ENCODE measurements at regions not wholly inside any gene's neighbourhood (a gene's known extent, or its start where the extent isn't known, plus 50 kb on each side); places are given as distances from the start of the nearest gene placed in this dataset.

DNA sequence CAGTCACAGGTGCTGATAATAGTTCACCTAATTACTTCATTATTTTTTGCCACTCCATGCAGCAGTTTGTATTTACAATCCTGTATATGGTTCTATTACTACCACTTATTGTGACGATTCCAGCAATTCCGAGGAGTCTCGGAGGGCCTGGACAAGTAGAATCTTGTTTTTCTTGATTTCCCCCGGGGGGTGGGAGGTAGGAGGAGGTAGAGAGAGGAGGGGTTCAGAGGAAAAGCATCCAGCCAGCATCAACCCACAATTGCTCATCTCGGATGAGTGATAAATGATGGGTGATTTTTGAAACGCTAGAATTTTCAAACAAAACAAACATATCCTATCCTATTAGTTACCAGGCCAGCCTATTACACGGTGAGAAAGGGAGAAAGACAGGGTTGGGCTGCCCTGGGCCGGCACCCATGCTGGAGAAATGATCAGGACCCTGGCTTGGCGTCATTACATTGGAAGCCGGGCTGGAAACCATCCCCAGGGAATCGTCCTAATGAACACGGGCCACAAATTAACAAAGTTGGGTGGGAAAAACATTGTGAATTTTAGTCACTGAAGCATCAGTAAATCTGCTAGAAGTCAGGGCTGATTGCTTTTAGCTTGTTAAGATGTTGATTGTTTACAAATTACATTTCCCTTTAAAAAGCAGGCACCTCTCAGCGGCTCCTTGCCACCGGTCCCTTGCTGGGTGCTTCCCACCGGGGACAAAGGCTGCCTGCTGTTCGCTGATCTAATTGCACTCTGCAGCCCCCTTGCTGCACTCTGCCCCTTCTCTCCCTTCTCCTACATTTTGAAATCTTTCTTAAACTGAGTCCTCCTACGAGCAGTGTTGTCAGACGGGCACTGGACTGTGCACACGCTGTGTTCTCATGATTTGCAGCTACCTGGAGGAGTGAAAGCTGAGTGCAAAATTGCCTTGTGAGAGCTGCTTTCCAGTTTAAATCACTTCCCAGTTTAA is 95.5 kb downstream of the FAM204A start:
- no peak for DNase-seq (ENCODE audit: low read depth in 2 of 2)

DNA sequence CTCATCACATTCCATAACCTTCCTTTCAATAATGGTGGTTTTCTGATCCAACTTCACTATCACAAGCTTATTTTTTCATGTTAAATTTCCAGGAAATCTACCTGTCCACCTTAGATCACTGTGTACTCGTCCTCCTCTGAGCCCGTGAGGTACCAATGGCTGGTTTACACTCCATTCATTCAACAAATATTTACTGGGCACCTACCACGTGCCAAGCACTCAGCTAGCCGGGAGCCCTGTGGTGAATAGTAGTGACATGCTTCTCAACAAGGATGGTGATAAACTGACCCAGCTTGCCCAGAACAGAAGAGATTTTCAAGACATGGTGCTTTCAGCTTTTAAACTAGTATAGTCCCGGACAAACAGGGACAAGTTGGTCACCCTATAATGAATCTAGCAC is 98.2 kb downstream of the FAM204A start:
- DNase-seq (ENCODE audit: low read depth in 2 of 2): no peak

- DNase-seq (ENCODE audit: low read depth in 2 of 2): peak; percentile 32 to 41
Observed at GRCh38 chr10:118241229-118242137, 100.6 kb downstream of the FAM204A start.

DNA sequence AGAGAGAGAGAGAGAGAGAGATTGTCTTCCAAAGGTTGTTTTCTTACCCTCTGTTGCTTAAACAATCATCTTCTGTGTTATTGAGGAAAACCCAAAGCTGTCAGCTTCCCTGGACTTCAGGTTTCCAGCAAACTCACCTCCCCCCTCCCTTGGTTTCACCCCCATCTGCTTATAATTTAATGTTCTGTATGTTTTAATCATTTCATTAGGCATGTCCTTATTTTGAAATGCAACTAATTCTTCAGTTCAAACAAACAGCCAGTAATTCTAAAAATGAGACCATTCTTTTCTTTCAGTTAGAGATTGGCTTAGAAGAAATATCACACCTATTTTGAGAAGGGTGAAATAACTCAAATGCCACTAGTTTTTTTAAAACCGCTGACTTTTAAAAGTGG is 102.9 kb downstream of the FAM204A start:
- DNase-seq (ENCODE audit: low read depth in 2 of 2): no peak

DNA sequence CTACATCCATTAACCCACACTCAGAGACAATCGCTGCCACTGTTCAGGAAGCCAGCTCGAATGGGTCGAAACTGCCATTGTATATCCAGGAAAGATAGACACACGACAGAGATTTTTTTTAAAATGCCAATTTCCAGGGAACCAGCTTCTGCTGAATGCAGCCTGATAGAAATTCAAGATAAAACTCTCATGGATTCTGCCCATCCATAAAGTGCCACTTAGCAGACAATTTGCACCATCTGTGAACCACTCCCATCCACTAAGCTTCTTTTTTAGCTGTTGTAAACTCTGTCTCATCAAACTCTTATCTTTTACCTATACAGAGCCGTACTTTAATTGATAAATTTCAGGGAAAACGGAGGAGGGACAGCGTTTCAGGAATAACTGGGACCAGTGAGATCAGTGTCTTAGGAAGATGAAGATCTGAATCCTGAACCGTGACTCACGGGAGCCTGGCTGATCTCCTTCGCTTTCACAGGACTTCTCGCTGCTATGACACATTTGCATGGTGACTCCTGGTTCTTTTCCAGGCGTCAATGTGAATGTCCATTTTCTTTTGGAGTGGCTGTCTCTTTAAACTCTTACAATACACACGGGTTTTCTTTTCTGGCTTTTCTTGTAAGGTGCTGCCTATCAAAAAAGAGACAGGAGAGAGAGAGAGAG is 103.4 kb downstream of the FAM204A start:
- DNase-seq (ENCODE audit: low read depth in 2 of 2): no peak

DNA sequence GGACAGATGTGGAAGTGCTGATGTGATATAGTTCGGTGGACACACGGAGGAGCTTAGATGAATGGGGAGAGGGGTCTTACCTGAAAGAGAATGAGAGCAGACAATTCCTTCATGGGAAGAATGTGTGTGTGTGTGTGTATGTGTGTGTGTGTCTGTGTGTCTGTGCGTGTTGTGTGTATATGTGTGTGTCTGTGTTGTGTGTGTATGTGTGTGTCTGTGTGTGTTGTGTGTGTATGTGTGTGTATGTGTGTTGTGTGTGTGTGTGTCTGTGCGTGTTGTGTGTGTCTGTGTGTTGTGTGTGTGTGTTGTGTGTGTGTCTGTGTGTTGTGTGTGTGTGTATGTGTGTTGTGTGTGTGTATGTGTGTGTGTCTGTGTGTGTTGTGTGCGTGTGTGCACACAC is 104.2 kb downstream of the FAM204A start:
- DNase-seq (ENCODE audit: low read depth in 2 of 2): no peak

GRCh38 chr10:118234683-118235082 is 107.4 kb downstream of the FAM204A start:
- DNase-seq (ENCODE audit: low read depth in 2 of 2): no peak

DNA sequence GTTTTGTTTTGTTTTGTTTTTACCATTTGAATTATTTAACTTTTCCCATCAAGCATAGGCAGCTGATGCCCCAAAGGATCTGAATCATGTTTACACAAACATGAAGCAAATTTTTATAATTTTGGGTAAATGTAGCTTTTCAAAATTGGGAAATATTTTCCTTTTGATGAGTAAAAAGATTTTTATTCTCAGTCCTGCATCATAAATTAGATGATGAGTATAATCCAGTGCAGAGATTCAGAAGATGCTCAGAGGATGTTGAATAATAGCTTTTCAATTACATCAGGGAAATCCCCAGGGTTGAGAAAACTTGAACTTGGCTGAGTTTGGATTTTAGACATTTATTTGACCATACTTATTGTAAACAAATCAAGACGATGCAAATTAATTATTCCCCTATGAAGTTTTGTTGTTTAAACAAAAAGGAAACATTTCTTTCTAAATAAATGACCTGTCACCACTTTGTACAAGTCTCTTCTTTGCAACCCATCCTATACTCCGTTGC is 121.7 kb downstream of the FAM204A start:
- no peak for DNase-seq (ENCODE audit: low read depth in 2 of 2)

GRCh38 chr10:118218562-118218961 is 123.6 kb downstream of the FAM204A start:
- no peak for DNase-seq (ENCODE audit: low read depth in 2 of 2)

DNA sequence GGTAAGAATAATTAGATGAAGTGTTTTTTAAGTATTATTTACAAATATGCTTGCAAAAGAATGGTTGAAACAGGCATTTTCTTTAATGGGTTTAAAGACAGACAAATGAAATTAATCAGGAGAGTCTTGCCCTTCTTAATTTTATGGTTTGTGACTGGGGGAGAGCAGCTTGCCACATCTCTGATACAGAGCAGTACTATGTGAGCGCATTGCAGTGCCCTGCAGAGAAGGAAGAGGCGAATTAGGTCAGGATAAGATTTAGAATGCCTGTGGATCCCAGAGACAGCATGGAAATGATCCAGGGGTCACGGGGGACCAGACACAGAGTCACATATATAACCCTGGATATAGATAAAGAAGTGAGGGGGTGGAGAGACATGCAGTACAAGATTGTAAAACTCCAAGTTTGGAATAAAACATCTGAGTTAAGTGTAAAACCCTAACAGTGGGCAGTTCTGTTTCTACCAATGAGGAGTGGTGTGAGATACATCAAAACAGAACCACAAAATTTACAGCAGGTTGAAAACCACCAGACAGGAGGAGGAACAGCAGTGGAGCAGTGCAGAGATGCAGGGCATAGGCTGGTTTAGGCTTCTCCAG is 125.5 kb downstream of the FAM204A start:
- no peak for DNase-seq (ENCODE audit: low read depth in 2 of 2)

- no peak for DNase-seq (ENCODE audit: low read depth in 2 of 2)
Observed at GRCh38 chr10:118216020-118216419, 126.1 kb downstream of the FAM204A start.

DNA sequence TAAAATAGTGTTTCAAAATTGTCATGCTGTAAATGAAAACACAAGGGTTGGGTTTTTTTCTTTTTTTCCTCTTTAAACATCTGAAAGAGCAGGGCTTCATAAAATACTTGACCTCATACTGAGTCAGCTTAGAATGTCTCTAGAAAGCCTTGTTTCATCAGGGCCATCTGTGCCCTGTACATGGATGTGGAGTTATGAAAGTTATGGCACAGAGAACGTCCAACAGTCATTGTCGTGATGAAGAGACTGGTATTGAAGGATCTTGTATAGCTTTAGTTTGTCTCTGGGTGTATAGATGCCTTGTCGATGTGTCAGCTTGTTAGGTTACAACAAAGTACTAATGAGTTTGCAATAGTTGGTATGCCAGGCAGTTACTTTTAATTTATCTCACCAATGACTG is 127.3 kb downstream of the FAM204A start:
- DNase-seq (ENCODE audit: low read depth in 2 of 2): no peak

DNA sequence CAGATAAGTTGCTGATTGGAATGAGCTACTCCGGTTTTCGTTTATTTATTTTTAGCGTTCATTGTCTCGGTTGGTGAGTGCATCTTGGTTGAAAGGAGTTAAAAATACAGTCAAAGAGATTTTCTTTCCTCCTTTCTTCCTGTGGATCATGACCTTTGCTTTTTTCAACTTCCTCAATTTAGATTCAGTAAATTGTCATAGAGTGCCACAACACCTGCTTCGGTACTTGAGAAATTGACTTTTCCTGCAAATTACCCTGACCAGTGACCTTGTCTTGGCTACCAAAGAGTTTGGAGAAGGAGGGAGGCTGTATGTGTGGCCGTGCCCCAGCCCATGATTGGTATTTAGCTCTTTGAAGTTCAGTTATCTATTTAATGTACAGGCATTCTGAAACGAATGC is 128.7 kb downstream of the FAM204A start:
- no peak for DNase-seq (ENCODE audit: low read depth in 2 of 2)

DNA sequence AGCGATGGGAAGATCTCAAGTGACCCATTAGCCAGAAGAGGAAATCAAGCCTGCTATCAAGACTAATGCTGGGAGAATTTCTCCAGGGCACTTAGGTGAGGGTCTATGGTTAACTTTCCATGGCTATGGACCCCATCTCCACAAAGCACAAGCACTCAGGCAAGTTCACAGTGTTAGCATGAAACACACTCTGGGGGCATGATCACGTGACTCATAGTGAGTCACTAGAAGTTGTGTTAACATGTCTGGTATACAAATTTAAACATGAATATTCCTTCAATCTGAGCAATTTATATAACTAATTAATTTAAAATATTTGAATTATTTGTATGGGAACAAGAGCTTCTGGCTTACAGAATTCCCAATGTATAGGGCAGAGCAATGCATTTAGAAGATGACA is 131.8 kb downstream of the FAM204A start:
- no peak for DNase-seq (ENCODE audit: low read depth in 2 of 2)

- no peak for DNase-seq (ENCODE audit: low read depth in 2 of 2)
Observed at GRCh38 chr10:118209215-118209614, 132.9 kb downstream of the FAM204A start.

- no peak for DNase-seq (ENCODE audit: low read depth in 2 of 2)
Observed at GRCh38 chr10:118207470-118208007, 134.6 kb downstream of the FAM204A start.

DNA sequence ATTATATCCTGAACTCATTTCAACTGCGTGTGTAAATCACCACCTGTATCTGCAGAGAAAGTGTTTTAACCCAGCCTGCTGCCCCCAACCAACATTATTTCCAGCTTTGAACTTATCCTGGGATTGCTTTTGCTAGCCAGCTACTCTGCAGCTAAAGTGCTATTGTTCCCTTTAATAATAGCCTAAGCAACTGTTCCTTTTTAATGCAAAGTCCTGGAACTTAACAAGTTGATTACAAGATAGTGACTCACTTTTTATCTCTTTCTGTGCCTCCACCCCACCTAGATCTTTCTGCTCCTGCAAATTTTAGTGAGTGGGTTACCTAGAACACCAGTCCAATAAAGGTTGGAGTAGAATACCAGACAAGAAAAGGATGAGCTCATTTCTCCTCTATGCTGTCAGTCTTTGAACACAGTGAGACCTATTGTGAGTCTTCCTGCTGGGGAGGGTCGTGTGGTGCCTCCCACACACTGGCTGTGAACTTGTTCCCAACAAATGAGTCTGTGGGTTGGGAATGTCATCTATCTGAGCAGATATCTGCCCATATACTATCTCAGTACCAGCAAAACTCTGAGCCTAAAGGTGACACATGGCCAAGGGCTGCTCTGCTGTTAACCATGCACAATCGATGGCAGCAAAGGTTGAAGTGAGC is 137.7 kb downstream of the FAM204A start:
- DNase-seq (ENCODE audit: low read depth in 2 of 2): no peak

GRCh38 chr10:118203461-118203860 is 138.7 kb downstream of the FAM204A start:
- DNase-seq (ENCODE audit: low read depth in 2 of 2): no peak

- no peak for DNase-seq (ENCODE audit: low read depth in 2 of 2)
Observed at GRCh38 chr10:118195729-118196128, 146.4 kb downstream of the FAM204A start.

DNA sequence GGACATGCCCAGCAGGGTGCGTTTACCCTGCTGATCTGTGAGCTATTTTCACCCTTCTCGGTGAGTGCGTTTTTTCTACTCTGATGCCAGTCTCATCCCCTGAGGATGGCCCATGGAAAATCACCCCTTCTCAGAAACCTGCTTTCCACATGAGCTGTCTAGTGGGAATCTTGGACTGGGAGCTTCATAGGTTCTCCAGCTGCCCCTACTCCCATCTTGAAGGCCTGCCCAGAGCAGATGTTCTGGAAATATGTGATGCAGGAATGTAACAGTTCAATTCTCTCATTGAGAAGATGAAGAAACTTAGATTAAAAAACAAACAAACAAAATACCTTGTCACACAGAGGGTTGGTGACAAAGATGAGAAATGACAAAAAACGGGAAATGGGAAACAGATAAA is 146.9 kb upstream of the RAB11FIP2 start:
- no peak for DNase-seq (ENCODE audit: low read depth in 2 of 2)

DNA sequence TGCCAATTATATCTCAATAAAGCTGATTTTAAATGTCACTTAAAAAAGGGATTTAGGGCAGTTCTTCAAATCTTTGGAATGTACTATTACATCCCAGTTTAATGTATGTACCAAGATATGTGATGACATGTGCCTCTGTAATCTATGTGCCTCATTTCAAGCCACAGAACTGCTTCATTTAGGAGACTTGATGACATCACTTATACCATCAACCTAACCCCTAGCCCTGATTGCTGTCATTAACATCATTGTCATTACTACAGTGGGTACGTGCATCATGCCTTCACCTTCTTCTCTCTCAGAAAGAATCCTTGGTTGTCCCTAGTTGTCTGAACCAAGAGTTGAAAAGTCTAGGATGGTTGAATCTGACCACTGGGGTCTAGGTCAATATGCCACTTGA is 134.3 kb upstream of the RAB11FIP2 start:
- no peak for DNase-seq (ENCODE audit: low read depth in 2 of 2)
